Activated T-helper 2 cell treated with anti-CD3 and anti-CD28 coated beads, Interferon-gamma antibody, Interleukin-2, Interleukin-4, amounts not matched to agents 10 μg/mL and 5 μg/mL and 100 μg/mL, durations not matched to agents 14 hours and 24 hours and 36 hours (primary cell): ENCODE measurements at regions not wholly inside any gene's neighbourhood (a gene's known extent, or its start where the extent isn't known, plus 50 kb on each side); places are given as distances from the start of the nearest gene placed in this dataset.

Experiments
- DNase-seq: peaks from one replicate; pipeline ENCODE4 v3.0.0; 2021; ENCODE audit warnings: low spot score
- H3K27ac Mint-ChIP-seq: one replicate; pipeline ENCODE4 v1.8.0; 2021; ENCODE audit warnings: mixed read lengths
- H3K27me3 Mint-ChIP-seq: one replicate; pipeline ENCODE4 v1.8.0; 2021; ENCODE audit warnings: low read depth, mixed read lengths
- H3K36me3 Mint-ChIP-seq: one replicate; pipeline ENCODE4 v1.8.0; 2021; ENCODE audit warnings: low read depth, mixed read lengths
- H3K4me1 Mint-ChIP-seq: one replicate; pipeline ENCODE4 v1.8.0; 2021; ENCODE audit warnings: low read depth, mixed read lengths
- H3K4me3 Mint-ChIP-seq: one replicate; pipeline ENCODE4 v1.8.0; 2021; ENCODE audit warnings: low read depth, mild to moderate bottlenecking, moderate library complexity, mixed read lengths
- H3K9me3 Mint-ChIP-seq: one replicate; pipeline ENCODE4 v1.8.0; 2021; ENCODE audit warnings: mixed read lengths
- intact Hi-C: fragments of 100-400 bp; cut with micrococcal nuclease; formaldehyde crosslinking; loops from one replicate; pipeline ENCODE4 v1.15.1; 2023

DNA sequence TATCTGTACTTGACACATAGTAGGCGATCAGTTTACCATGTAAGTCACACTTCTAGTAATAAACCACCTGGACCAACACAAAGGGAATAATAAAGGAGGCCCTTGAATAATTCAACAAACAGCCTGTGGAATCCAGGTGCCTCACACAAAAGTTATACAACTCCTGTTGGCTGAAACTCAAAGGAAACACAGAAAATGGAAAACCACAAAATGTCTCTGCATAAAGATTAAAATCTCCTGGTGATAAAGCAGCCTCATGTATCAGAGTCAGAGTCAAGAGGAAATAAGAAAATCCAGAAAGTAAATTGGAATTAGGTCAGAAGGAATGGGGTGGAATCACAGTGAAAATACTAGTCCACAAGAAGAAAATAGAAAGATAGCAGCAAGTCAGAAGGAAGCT, 592.5 kb downstream of the NPHP4 start:
- H3K36me3 Mint-ChIP-seq, result no peaks in the 10 kb centered on the region
- H3K4me1 Mint-ChIP-seq, result peaks cover 2% of the 10 kb centered on the region
- H3K27ac Mint-ChIP-seq, result no peak overlapping the region
- intact Hi-C loops, result no loop called here
- no peak overlapping the region for H3K4me3 Mint-ChIP-seq
- no peaks in the 10 kb centered on the region for H3K9me3 Mint-ChIP-seq
- H3K27me3 Mint-ChIP-seq, result peaks cover 2% of the 10 kb centered on the region
- no peak for DNase-seq

DNA sequence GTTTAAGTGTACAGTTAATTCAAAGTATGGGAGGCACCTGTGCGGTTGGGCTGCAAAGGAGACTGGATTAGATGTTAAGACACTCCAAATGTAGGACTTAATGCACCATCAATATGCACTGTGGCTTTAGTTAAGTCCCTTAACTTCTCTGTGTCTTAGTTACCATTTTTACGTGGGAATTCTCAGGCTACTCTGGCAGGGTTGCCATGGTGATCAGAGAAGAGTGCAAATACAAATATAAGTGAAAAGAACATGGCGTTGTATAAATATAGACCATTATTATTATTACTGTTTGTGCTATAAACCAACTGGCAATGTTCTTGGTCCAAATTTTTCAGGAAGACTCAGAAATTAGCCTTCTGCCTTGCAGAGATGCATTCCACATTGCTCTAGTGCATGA, 595.6 kb downstream of the NPHP4 start:
- no peak for DNase-seq
- H3K9me3 Mint-ChIP-seq, result no peaks in the 10 kb centered on the region
- H3K36me3 Mint-ChIP-seq, result no peaks in the 10 kb centered on the region
- peaks cover 2% of the 10 kb centered on the region for H3K4me1 Mint-ChIP-seq
- peaks cover 6% of the 10 kb centered on the region for H3K27me3 Mint-ChIP-seq
- H3K4me3 Mint-ChIP-seq, result no peak overlapping the region
- H3K27ac Mint-ChIP-seq, result no peak overlapping the region
- intact Hi-C loops, result no loop called here

GRCh38 chr1:5394111-5394510, 598.1 kb downstream of the NPHP4 start:
- intact Hi-C loops, result no loop called here
- H3K36me3 Mint-ChIP-seq, result no peaks in the 10 kb centered on the region
- peaks cover 6% of the 10 kb centered on the region for H3K27me3 Mint-ChIP-seq
- H3K4me1 Mint-ChIP-seq, result peaks cover 5% of the 10 kb centered on the region
- no peak overlapping the region for H3K27ac Mint-ChIP-seq
- no peak overlapping the region for H3K4me3 Mint-ChIP-seq
- no peak for DNase-seq
- H3K9me3 Mint-ChIP-seq, result no peaks in the 10 kb centered on the region

- Mint-ChIP-seq H3K27me3 (peaks cover 5% of the 10 kb centered on the region), H3K4me3 (no peak overlapping the region), H3K9me3 (no peaks in the 10 kb centered on the region), H3K27ac (no peak overlapping the region), H3K4me1 (peaks cover 9% of the 10 kb centered on the region), H3K36me3 (no peaks in the 10 kb centered on the region)
- DNase-seq, result no peak
- intact Hi-C loops, result no loop called here
These were observed 598.6 kb downstream of the NPHP4 start for GRCh38 chr1:5393603-5394002.

DNA sequence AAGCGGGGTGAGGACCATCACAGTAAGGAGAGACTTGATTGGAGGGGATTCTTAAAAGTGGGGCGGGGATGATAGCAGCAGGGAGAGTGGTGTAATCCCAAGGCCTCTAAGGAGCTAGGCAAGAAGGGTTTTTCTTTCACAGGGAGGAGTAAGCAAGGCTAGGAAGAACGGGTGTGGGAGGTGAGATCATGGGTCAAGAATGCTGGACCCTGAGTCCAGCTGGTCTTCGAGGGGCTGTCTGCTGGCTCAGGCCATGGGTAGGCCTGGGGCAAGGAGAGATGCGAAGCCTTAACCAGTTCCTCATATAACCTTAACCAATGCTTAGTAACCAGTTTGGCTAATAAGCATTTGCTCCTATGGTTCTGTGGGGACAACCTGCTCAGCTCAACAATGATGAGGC, 599.1 kb downstream of the NPHP4 start:
- no peak for DNase-seq
- Mint-ChIP-seq H3K4me1 (peaks cover 13% of the 10 kb centered on the region), H3K4me3 (no peak overlapping the region), H3K27ac (no peak overlapping the region), H3K36me3 (no peaks in the 10 kb centered on the region), H3K9me3 (no peaks in the 10 kb centered on the region), H3K27me3 (peaks cover 5% of the 10 kb centered on the region)
- intact Hi-C loops, result no loop called here

DNA sequence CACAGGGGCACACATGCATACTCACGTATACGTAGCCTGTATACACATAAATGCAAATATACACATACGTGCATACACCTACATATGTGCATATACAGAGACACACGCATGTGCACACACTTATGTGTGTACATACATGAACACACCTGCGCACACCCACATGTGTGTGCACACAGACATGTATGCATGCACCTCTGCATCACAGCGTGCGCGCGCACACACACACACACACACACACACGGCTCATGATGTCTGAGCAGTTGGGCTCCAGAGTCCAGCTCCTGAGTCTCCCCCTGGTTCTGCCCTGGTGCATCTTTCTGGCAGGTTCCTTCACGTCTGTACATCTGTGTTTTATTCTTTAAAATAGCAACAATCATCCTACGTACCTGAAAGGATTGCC, 600.5 kb downstream of the NPHP4 start:
- Mint-ChIP-seq H3K36me3 (no peaks in the 10 kb centered on the region), H3K9me3 (no peaks in the 10 kb centered on the region)

GRCh38 chr1:5390504-5390903, 601.7 kb downstream of the NPHP4 start:
- Mint-ChIP-seq H3K4me3 (no peak overlapping the region), H3K4me1 (peaks cover 13% of the 10 kb centered on the region)
- DNase-seq, result no peak

More for the DNA sequence above, 600.5 kb downstream of the NPHP4 start:
- DNase-seq, result no peak
- Mint-ChIP-seq H3K4me3 (no peak overlapping the region), H3K4me1 (peaks cover 13% of the 10 kb centered on the region), H3K27ac (no peak overlapping the region), H3K27me3 (peaks cover 5% of the 10 kb centered on the region)
- intact Hi-C loops, result no loop called here

DNA sequence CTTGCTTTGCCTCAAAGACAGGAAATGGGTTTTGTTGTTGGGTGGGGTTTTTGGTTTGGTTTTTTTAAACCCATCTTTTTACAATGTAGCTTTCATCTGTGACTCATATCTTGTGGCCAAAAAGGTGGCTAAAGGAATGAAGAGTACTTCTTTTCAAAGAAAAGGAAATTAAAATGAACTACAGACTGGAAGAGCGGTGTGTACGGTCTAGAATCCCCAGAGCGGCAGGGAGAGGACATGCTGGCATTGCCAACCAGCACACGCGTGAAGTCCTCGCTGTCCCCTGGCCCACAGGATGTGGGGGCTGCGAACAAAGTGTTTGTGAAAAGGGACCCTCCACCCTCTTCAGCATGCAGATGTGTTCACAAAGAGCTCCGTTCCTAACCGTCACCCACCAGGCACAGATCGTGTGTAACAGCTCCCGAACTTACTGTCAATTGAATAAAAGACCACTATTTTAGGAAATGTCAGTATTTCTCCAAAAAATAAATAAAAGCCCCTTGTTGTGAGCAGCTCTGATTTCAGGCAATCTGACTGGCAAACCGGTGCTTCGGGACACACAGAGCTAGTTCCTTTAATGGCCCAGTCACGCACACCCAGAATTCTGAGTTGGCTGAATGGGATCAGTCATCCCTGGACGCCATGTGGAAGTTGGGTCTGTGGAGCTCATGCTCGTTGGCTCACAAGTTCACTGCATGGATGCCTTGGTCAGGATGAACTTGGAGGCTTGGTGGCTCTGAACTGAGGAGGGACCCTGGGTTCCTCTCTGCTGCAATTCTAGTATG, 602.9 kb downstream of the NPHP4 start:
- Mint-ChIP-seq H3K36me3 (no peaks in the 10 kb centered on the region), H3K27ac (peak overlapping the region; percentile 15), H3K27me3 (peaks cover 5% of the 10 kb centered on the region), H3K9me3 (no peaks in the 10 kb centered on the region), H3K4me3 (peak overlapping the region; percentile 46), H3K4me1 (peaks cover 13% of the 10 kb centered on the region)
- intact Hi-C loops, result no loop called here
- peak; percentile 11 for DNase-seq

More at GRCh38 chr1:5390504-5390903, 601.7 kb downstream of the NPHP4 start:
- intact Hi-C loops, result no loop called here
- no peaks in the 10 kb centered on the region for H3K36me3 Mint-ChIP-seq
- no peak overlapping the region for H3K27ac Mint-ChIP-seq
- H3K9me3 Mint-ChIP-seq, result no peaks in the 10 kb centered on the region
- peaks cover 5% of the 10 kb centered on the region for H3K27me3 Mint-ChIP-seq

- H3K4me1 Mint-ChIP-seq, result peaks cover 13% of the 10 kb centered on the region
- no peaks in the 10 kb centered on the region for H3K36me3 Mint-ChIP-seq
- no peaks in the 10 kb centered on the region for H3K9me3 Mint-ChIP-seq
- DNase-seq, result no peak
- no peak overlapping the region for H3K27ac Mint-ChIP-seq
- no peak overlapping the region for H3K4me3 Mint-ChIP-seq
- intact Hi-C loops, result no loop called here
- H3K27me3 Mint-ChIP-seq, result peaks cover 5% of the 10 kb centered on the region
These were observed 603.6 kb downstream of the NPHP4 start for GRCh38 chr1:5388622-5389021.

DNA sequence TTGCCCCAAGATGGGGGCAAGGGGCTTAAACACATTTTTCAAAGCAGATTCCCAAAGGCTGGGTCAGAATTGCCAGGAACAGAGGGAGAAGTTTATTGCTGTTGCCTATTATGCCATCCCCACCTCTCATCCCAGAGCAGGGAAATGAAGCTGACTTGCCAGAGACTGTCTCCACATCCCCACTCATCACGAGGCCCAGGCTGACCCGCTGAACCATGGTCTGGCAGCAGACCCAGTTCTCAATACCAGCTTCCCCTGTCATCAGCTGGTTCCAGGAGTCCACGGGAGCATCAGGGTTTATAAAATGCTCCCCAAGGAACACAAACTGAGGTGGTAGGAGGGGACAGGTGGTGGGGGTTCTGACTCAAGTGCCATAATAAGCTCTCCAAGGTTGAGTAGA, 605.9 kb downstream of the NPHP4 start:
- DNase-seq, result no peak
- Mint-ChIP-seq H3K36me3 (no peaks in the 10 kb centered on the region), H3K4me1 (peaks cover 13% of the 10 kb centered on the region), H3K27ac (no peak overlapping the region), H3K27me3 (no peaks in the 10 kb centered on the region), H3K4me3 (no peak overlapping the region), H3K9me3 (no peaks in the 10 kb centered on the region)
- intact Hi-C loops, result no loop called here

GRCh38 chr1:5385956-5386355, 606.3 kb downstream of the NPHP4 start:
- H3K36me3 Mint-ChIP-seq, result no peaks in the 10 kb centered on the region
- H3K4me1 Mint-ChIP-seq, result peaks cover 13% of the 10 kb centered on the region
- H3K27ac Mint-ChIP-seq, result no peak overlapping the region
- no peaks in the 10 kb centered on the region for H3K9me3 Mint-ChIP-seq
- H3K4me3 Mint-ChIP-seq, result no peak overlapping the region
- no peaks in the 10 kb centered on the region for H3K27me3 Mint-ChIP-seq
- intact Hi-C loops, result no loop called here
- DNase-seq, result no peak

DNA sequence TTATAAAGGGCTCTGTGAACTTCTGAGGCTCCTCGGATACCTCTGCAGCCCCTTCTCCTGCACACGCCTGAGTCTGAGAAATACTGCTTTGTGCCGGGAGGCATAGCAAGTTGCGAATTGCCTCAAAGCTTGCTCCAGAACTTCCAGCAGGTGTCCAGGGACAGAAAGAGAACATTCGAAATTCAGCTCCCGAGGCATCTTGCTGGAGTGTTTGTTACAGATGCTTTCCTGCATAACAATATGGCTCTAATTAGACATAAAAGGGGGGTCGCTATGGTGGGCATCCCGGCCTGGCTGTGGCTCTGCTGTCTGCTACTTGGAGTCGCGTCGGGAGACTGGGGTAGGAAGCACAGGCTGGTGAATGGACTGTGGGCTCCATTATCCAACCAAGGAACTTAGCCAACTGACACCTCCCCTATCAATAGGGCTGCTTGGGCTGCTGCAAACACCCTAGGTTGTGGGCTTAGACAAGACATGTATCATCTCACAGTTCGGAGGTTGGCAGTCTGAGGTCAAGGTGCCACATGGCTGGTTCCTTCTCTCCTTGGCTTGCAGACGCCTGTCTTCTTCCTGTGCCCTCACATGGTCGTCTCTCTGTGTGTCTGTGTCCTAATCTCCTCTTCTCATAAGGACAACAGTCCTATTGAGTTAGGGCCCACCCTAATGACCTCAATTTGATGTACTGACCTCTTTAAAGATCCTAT, 607.0 kb downstream of the NPHP4 start:
- intact Hi-C loops, result no loop called here
- no peak overlapping the region for H3K27ac Mint-ChIP-seq
- H3K4me3 Mint-ChIP-seq, result no peak overlapping the region
- no peak for DNase-seq
- no peaks in the 10 kb centered on the region for H3K27me3 Mint-ChIP-seq
- no peaks in the 10 kb centered on the region for H3K36me3 Mint-ChIP-seq
- H3K4me1 Mint-ChIP-seq, result peaks cover 13% of the 10 kb centered on the region
- H3K9me3 Mint-ChIP-seq, result no peaks in the 10 kb centered on the region

GRCh38 chr1:5381491-5381890, 610.7 kb downstream of the NPHP4 start:
- Mint-ChIP-seq H3K4me3 (no peak overlapping the region), H3K27ac (no peak overlapping the region), H3K9me3 (no peaks in the 10 kb centered on the region), H3K36me3 (no peaks in the 10 kb centered on the region), H3K4me1 (no peaks in the 10 kb centered on the region), H3K27me3 (no peaks in the 10 kb centered on the region)
- intact Hi-C loops, result no loop called here
- no peak for DNase-seq
